Trophoblast cell (in vitro differentiated cells and primary cell): ENCODE measurements at regions not wholly inside any gene's neighbourhood (a gene's known extent, or its start where the extent isn't known, plus 50 kb on each side); places are given as distances from the start of the nearest gene placed in this dataset.

Experiments
- DNase-seq, 2 donors: peaks; one replicate each; pipeline ENCODE4 v3.0.0-alpha.2; 2016
- H2AFZ ChIP-seq: 2 replicates; pipeline ENCODE4 v1.6.1; 2013; ENCODE audit warnings: low read length, moderate library complexity, mild to moderate bottlenecking; ENCODE audit not compliant: insufficient read depth, poor library complexity
- H2AK5ac ChIP-seq: 2 replicates; pipeline ENCODE4 v1.6.1; 2013; ENCODE audit warnings: mild to moderate bottlenecking, low read length
- H2BK120ac ChIP-seq: 2 replicates; pipeline ENCODE4 v1.6.1; 2013; ENCODE audit warnings: low read length, mild to moderate bottlenecking, moderate library complexity; ENCODE audit not compliant: insufficient read depth, poor library complexity
- H2BK12ac ChIP-seq: 2 replicates; pipeline ENCODE4 v1.6.1; 2013; ENCODE audit warnings: mild to moderate bottlenecking, low read length, moderate library complexity
- H2BK5ac ChIP-seq: 2 replicates; pipeline ENCODE4 v1.6.1; 2013; ENCODE audit warnings: low read length, low read depth, moderate library complexity, mild to moderate bottlenecking; ENCODE audit not compliant: poor library complexity
- H3K14ac ChIP-seq: 2 replicates; pipeline ENCODE4 v1.6.1; 2013; ENCODE audit warnings: mild to moderate bottlenecking, low read length
- H3K18ac ChIP-seq: 2 replicates; pipeline ENCODE4 v1.6.1; 2013; ENCODE audit warnings: mild to moderate bottlenecking, low read length
- H3K23ac ChIP-seq: 2 replicates; pipeline ENCODE4 v1.6.1; 2013; ENCODE audit warnings: low read length
- H3K27ac ChIP-seq: 2 replicates; pipeline ENCODE4 v1.5.1; 2013; ENCODE audit warnings: low read depth, mild to moderate bottlenecking, inconsistent platforms, low read length, moderate library complexity
- H3K27me3 ChIP-seq: 2 replicates; pipeline ENCODE4 v1.6.1; 2013; ENCODE audit warnings: inconsistent platforms, mild to moderate bottlenecking, low read length, moderate library complexity; ENCODE audit not compliant: insufficient read depth
- H3K36me3 ChIP-seq, 2 experiments: 1 replicate in 1 of 2; 2 replicates in 1 of 2; pipeline ENCODE4 v1.6.1; 2013; ENCODE audit warnings: low read length in 2 of 2, mild to moderate bottlenecking in 2 of 2, moderate library complexity in 1 of 2; ENCODE audit not compliant: insufficient read depth in 2 of 2, control insufficient read depth in 1 of 2
- H3K4ac ChIP-seq: 2 replicates; pipeline ENCODE4 v1.6.1; 2013; ENCODE audit warnings: low read depth, mild to moderate bottlenecking, low read length, moderate library complexity
- H3K4me1 ChIP-seq, 2 experiments: 1 replicate in 1 of 2; 2 replicates in 1 of 2; pipeline ENCODE4 v1.6.1; 2013; ENCODE audit warnings: low read length in 2 of 2, mild to moderate bottlenecking in 2 of 2, moderate library complexity in 1 of 2; ENCODE audit not compliant: insufficient read depth in 2 of 2, control insufficient read depth in 1 of 2
- H3K4me2 ChIP-seq: 2 replicates; pipeline ENCODE4 v1.6.1; 2013; ENCODE audit warnings: inconsistent platforms, mild to moderate bottlenecking, low read length, moderate library complexity
- H3K4me3 ChIP-seq: 2 replicates; pipeline ENCODE4 v1.5.1; 2013; ENCODE audit warnings: mild to moderate bottlenecking, low read depth, low read length, inconsistent platforms
- H3K79me1 ChIP-seq: one replicate; pipeline ENCODE4 v1.6.1; 2013; ENCODE audit warnings: low read length
- H3K79me2 ChIP-seq: 2 replicates; pipeline ENCODE4 v1.6.1; 2013; ENCODE audit warnings: low read length, mild to moderate bottlenecking; ENCODE audit not compliant: control insufficient read depth, insufficient read depth, poor library complexity
- H3K9ac ChIP-seq: 2 replicates; pipeline ENCODE4 v1.6.1; 2013; ENCODE audit warnings: mild to moderate bottlenecking, low read length
- H3K9me3 ChIP-seq: 2 replicates; pipeline ENCODE4 v1.6.1; 2013; ENCODE audit warnings: low read depth, mild to moderate bottlenecking, control low read depth, inconsistent platforms, low read length; ENCODE audit not compliant: insufficient read depth
- H4K12ac ChIP-seq: 2 replicates; pipeline ENCODE4 v1.6.1; 2013; ENCODE audit warnings: low read depth, mild to moderate bottlenecking, low read length, moderate library complexity
- H4K8ac ChIP-seq: 2 replicates; pipeline ENCODE4 v1.6.1; 2013; ENCODE audit warnings: low read depth, mild to moderate bottlenecking, low read length, moderate library complexity
- H4K91ac ChIP-seq: one replicate; pipeline ENCODE4 v1.6.1; 2013; ENCODE audit warnings: low read depth, mild to moderate bottlenecking, low read length, moderate library complexity
- WGBS: extraction: QIAGEN DNeasy Blood & Tissue Kit; methylation state at CpG from one replicate; pipeline ENCODE4 v1.1.7; 2013; ENCODE audit warnings: missing lambda C conversion rate; ENCODE audit not compliant: insufficient read length, insufficient coverage; ENCODE audit errors: extremely low coverage; 5-methylcytosine and 5-hydroxymethylcytosine counted together

DNA sequence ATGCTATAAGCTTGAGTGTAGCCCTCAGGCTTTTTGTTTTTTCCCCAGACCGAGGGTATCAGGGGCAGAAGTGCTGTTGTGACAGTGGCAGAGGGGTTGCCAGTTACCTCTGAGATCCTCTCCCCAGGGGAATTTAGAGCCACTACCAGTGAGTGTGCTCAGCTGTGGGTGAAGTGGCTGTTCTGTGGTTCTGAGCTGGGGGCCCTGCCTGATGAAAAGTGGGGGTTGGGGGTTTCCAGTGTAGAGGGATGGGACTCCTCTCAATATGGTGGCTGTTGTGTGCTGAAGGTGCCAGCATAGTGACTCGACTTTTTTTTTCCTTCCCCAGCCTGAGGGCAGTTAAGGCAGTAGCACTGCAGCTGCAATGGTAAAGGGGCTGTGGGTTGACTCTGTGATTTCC is 506.7 kb downstream of the TMEM232 start:
- H2BK12ac ChIP-seq, result no peak overlapping the region
- no peak overlapping the region for H2BK5ac ChIP-seq
- no peak overlapping the region for H2AK5ac ChIP-seq
- H3K27me3 ChIP-seq, result no peaks in the 10 kb centered on the region
- no peak overlapping the region for H3K4ac ChIP-seq
- H3K79me1 ChIP-seq, result no peaks in the 10 kb centered on the region
- H3K36me3 ChIP-seq, result no peaks in the 10 kb centered on the region
- no peak overlapping the region for H3K4me2 ChIP-seq
- H3K9ac ChIP-seq, result no peak overlapping the region
- H3K4me3 ChIP-seq, result no peak overlapping the region
- peaks cover 10% of the 10 kb centered on the region for H3K9me3 ChIP-seq
- H3K23ac ChIP-seq, result no peak overlapping the region
- H3K18ac ChIP-seq, result no peak overlapping the region
- no peaks in the 10 kb centered on the region for H3K4me1 ChIP-seq
- no peak overlapping the region for H4K91ac ChIP-seq
- DNase-seq, result no peak
- no peak overlapping the region for H4K12ac ChIP-seq
- H3K27ac ChIP-seq, result no peak overlapping the region
- H3K79me2 ChIP-seq, result no peaks in the 10 kb centered on the region
- no peak overlapping the region for H2BK120ac ChIP-seq
- H3K14ac ChIP-seq, result no peak overlapping the region
- H2AFZ ChIP-seq, result no peak overlapping the region
- no peak overlapping the region for H4K8ac ChIP-seq
- WGBS, result no CpG with 5 or more reads among the region's 2 CpGs

DNA sequence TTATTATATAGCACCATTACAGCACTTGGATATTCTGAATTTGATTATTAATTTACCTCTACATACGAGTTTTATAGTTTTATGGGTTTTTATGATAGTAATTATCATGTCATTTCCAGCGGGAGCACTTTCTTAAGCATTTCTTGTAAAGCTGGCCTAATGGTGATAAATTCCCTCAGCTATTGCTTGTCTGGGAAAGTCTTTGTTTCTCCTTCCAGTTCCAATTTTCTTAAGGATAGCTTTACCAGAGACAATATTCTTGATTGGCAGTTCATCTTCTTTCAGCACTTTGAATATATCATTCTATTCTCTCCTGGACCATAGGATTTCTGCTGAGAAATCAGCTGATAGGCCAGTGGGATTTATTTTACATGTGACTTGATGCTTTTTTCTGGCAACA is 505.4 kb downstream of the TMEM232 start:
- Histone ChIP-seq H3K9ac (no peak overlapping the region), H2AK5ac (no peak overlapping the region), H3K4me2 (no peak overlapping the region), H4K8ac (no peak overlapping the region), H3K18ac (no peak overlapping the region), H3K4me3 (no peak overlapping the region), H3K79me1 (no peaks in the 10 kb centered on the region), H2AFZ (no peak overlapping the region), H3K36me3 (no peaks in the 10 kb centered on the region), H4K12ac (no peak overlapping the region), H3K23ac (no peak overlapping the region), H3K79me2 (no peaks in the 10 kb centered on the region), H3K9me3 (peaks cover 10% of the 10 kb centered on the region), H4K91ac (no peak overlapping the region), H2BK5ac (no peak overlapping the region), H3K14ac (no peak overlapping the region), H2BK12ac (no peak overlapping the region), H3K27me3 (no peaks in the 10 kb centered on the region), H3K4me1 (no peaks in the 10 kb centered on the region), H3K4ac (no peak overlapping the region), H2BK120ac (no peak overlapping the region), H3K27ac (no peak overlapping the region)
- WGBS, result no CpG with 5 or more reads among the region's 2 CpGs
- no peak for DNase-seq

DNA sequence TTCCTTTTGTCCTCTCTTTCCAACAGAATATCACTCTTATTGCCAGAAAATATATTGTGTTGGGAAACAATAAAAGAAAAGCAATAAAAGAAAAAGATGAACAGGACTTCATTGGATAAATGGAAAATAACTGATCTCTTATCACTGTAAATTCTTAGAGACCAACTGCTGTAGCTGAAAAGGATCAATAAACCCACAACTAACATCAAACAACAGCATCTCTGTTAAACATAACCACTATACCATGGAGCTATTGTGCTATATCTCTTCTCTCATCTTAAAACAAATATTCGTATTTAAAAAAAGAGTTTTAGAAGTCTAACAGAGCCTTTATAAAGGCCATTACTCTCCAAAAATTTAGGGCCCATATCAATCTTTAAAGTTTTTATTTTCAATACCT is 502.4 kb downstream of the TMEM232 start:
- no peak overlapping the region for H2BK120ac ChIP-seq

DNA sequence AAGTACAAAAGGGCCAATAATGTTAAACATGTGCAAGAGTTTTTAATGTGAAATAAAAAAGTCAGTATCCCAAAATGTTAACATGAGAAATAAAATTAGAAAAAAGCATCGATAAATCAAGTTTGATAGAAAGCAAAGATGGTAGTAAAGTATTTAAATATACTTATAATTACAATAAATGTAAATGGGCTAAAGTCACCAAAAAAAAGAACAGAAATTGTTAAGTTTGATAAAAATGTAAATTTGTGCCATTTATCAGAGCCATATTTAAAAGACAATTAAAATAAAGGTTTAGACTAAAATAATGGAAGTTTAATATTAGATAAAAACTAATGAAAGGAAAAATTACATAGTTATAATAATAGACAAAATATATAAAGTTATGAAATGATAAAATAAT is 500.5 kb downstream of the TMEM232 start:
- Histone ChIP-seq H4K8ac (no peak overlapping the region), H2AK5ac (no peak overlapping the region), H2AFZ (no peak overlapping the region), H3K23ac (no peak overlapping the region), H3K27ac (no peak overlapping the region), H4K12ac (no peak overlapping the region), H2BK12ac (no peak overlapping the region), H3K9ac (no peak overlapping the region), H3K18ac (no peak overlapping the region), H3K79me2 (no peaks in the 10 kb centered on the region), H3K4me2 (no peak overlapping the region), H2BK5ac (no peak overlapping the region), H2BK120ac (no peak overlapping the region), H3K9me3 (peaks cover 6% of the 10 kb centered on the region), H4K91ac (no peak overlapping the region), H3K4me1 (no peaks in the 10 kb centered on the region), H3K14ac (no peak overlapping the region), H3K27me3 (no peaks in the 10 kb centered on the region), H3K36me3 (no peaks in the 10 kb centered on the region), H3K4ac (no peak overlapping the region), H3K4me3 (no peak overlapping the region), H3K79me1 (no peaks in the 10 kb centered on the region)
- no CpG with 5 or more reads among the region's 1 CpG for WGBS
- DNase-seq, result no peak

More for the DNA sequence above, 502.4 kb downstream of the TMEM232 start:
- Histone ChIP-seq H2BK12ac (no peak overlapping the region), H4K91ac (no peak overlapping the region), H3K4me1 (no peaks in the 10 kb centered on the region), H3K4me2 (no peak overlapping the region), H3K14ac (no peak overlapping the region), H3K27ac (no peak overlapping the region), H3K18ac (no peak overlapping the region), H3K9me3 (peaks cover 12% of the 10 kb centered on the region), H3K4me3 (no peak overlapping the region), H3K23ac (no peak overlapping the region), H2BK5ac (no peak overlapping the region), H3K36me3 (no peaks in the 10 kb centered on the region), H3K9ac (no peak overlapping the region), H2AFZ (no peak overlapping the region), H2AK5ac (no peak overlapping the region), H3K79me1 (no peaks in the 10 kb centered on the region), H3K79me2 (no peaks in the 10 kb centered on the region), H3K4ac (no peak overlapping the region), H3K27me3 (no peaks in the 10 kb centered on the region), H4K8ac (no peak overlapping the region), H4K12ac (no peak overlapping the region)
- no CpG with 5 or more reads among the region's 1 CpG for whole genome bisulfite sequencing
- no peak for DNase-seq
